Kidney (tissue), 13 donors: ENCODE measurements at regions not wholly inside any gene's neighbourhood (a gene's known extent, or its start where the extent isn't known, plus 50 kb on each side); places are given as distances from the start of the nearest gene placed in this dataset.

Experiments
- DNase-seq, 5 donors: peaks; one replicate each; pipeline ENCODE4 v3.0.0-alpha.2; 2013 to 2020
- FAIRE-seq: peaks from 2 replicates; lab custom pipeline; 2012; peaks lifted over from hg19 to GRCh38; lab: Jason Lieb, UNC
- H3K27ac ChIP-seq, 2 donors: one replicate each; pipeline ENCODE4 v1.7.0; 2013; ENCODE audit warnings: low read depth in 2 of 2, low read length in 2 of 2, inconsistent platforms in 1 of 2
- H3K27me3 ChIP-seq: one replicate; pipeline ENCODE4 v1.7.1; 2013; ENCODE audit warnings: low read length, inconsistent platforms; ENCODE audit not compliant: control insufficient read depth, insufficient read depth
- H3K36me3 ChIP-seq, 3 donors: one replicate each; pipeline versions ENCODE4 v1.7.0 to v1.7.1; 2013; ENCODE audit warnings: low read length in 3 of 3, control low read depth in 1 of 3, inconsistent platforms in 1 of 3; ENCODE audit not compliant: insufficient read depth in 3 of 3, control insufficient read depth in 2 of 3
- H3K4me1 ChIP-seq, 3 donors: one replicate each; pipeline versions ENCODE4 v1.7.0 to v1.7.1; 2013; ENCODE audit warnings: low read length in 3 of 3, inconsistent platforms in 1 of 3, low read depth in 1 of 3; ENCODE audit not compliant: control insufficient read depth in 2 of 3, insufficient read depth in 2 of 3
- H3K4me3 ChIP-seq, 3 donors: one replicate each; pipeline versions ENCODE4 v1.7.0 to v1.8.1; 2013; ENCODE audit warnings: low read length in 3 of 3, control low read depth in 1 of 3, inconsistent platforms in 1 of 3
- H3K9ac ChIP-seq, 3 donors: one replicate each; pipeline versions ENCODE4 v1.7.0 to v1.7.1; 2013; ENCODE audit warnings: low read length in 3 of 3, control low read depth in 1 of 3, inconsistent platforms in 1 of 3
- H3K9me3 ChIP-seq, 3 donors: one replicate each; pipeline versions ENCODE4 v1.7.0 to v1.7.1; 2013; ENCODE audit warnings: low read length in 3 of 3, control low read depth in 1 of 3, inconsistent platforms in 1 of 3; ENCODE audit not compliant: control insufficient read depth in 2 of 3, insufficient read depth in 1 of 3
- intact Hi-C: fragments of 100-400 bp; cut with DNase I; formaldehyde crosslinking; loops from one replicate; pipeline ENCODE4 v1.11.1; 2022
- TF ChIP-seq, protein P1 (sequence below): IDR thresholded peaks from 3 replicates; pipeline ENCODE4 v1.5.1; 2012; ENCODE audit warnings: mild to moderate bottlenecking, moderate library complexity, borderline replicate concordance; ENCODE audit not compliant: insufficient read depth; ENCODE audit errors: extremely low read depth
- donor health status: control.
- donor health status: control.
- donor health status: control.
- donor health status: control.
- donor health status: control.
- donor health status: DM: yes; HTN: yes; CAD: no.
- donor health status: Normal renal cell carcinoma (clear cell type).

DNA sequence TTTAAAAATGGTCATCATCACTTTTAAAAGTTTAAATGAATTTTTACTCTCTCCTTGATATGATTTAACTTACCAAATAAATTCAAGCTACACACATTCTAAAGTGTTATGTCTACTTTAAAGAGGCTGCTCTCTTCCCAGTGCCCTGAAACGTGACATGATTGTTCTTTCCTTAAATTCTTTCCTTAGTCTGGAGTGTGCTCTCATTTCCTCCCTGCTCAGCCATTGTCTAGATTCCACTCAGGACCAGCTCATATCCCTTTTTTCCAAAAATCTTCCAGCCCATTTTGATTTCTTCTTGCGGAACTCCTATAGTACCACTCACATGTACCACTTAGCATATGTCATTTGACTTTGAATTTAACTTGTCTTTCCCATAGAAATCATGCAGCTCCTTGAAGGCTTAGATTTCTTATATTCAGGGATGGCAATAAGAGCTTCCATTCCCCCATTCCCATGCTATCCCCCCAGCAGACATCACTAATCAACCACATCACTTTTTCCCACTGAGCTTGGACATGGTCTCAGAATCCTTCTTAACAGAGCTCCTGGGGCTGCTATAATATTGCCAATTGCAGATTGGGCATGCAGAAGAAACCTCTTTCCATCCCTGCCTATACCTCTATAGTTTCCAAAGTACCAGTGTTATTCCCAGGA is 54.7 kb upstream of the ITPKB start:
- Histone ChIP-seq H3K27me3 (no peaks in the 10 kb centered on the region), H3K27ac (no peak overlapping the region), H3K36me3 (no peaks in the 10 kb centered on the region), H3K4me1 (no peaks in the 10 kb centered on the region), H3K9me3 (no peaks in the 10 kb centered on the region), H3K9ac (no peak overlapping the region), H3K4me3 (no peak overlapping the region)
- FAIRE-seq (no peak), DNase-seq (no peak)
- intact Hi-C loops: no loop called here
- TF ChIP-seq, protein P1, sequence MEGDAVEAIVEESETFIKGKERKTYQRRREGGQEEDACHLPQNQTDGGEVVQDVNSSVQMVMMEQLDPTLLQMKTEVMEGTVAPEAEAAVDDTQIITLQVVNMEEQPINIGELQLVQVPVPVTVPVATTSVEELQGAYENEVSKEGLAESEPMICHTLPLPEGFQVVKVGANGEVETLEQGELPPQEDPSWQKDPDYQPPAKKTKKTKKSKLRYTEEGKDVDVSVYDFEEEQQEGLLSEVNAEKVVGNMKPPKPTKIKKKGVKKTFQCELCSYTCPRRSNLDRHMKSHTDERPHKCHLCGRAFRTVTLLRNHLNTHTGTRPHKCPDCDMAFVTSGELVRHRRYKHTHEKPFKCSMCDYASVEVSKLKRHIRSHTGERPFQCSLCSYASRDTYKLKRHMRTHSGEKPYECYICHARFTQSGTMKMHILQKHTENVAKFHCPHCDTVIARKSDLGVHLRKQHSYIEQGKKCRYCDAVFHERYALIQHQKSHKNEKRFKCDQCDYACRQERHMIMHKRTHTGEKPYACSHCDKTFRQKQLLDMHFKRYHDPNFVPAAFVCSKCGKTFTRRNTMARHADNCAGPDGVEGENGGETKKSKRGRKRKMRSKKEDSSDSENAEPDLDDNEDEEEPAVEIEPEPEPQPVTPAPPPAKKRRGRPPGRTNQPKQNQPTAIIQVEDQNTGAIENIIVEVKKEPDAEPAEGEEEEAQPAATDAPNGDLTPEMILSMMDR: no peak

GRCh38 chr1:226792368-226792767 is 53.3 kb upstream of the ITPKB start:
- Histone ChIP-seq H3K9ac (no peak overlapping the region), H3K4me3 (no peak overlapping the region), H3K4me1 (no peaks in the 10 kb centered on the region), H3K36me3 (no peaks in the 10 kb centered on the region), H3K27ac (no peak overlapping the region), H3K9me3 (no peaks in the 10 kb centered on the region), H3K27me3 (no peaks in the 10 kb centered on the region)
- DNase-seq (no peak), FAIRE-seq (no peak)
- TF ChIP-seq, protein P1: no peak
- intact Hi-C loops: no loop called here

DNA sequence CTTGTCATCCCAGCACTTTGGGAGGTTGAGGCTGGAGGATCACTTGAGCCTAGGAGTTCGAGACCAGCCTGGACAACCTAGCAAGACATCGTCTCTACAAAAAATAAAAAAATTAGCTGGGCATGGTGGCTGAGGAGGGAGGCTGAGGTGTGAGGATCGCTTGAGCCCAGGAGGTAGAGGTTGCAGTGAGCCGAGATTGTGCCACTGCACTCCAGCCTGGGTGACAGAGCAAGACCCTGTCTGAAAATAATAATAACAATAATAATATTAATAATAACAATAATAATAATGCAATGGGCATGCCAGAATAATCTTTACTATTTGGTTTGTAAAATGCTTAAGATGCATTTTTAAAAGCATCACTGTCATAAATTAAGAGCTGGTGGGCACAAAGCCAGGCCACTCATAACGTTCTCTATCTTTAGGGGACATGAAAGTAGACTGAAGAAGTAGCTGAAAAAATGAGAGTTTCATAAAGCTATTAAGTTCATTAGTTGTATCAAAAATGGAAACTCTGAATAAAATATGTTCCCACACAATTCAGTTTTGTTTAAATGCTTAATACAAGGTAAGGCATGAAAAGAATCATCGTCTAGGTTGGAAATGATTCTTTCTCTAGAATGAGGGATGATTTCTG is 51.6 kb upstream of the ITPKB start:
- no peaks in the 10 kb centered on the region for H3K4me1 ChIP-seq
- H3K4me3 ChIP-seq: no peak overlapping the region
- FAIRE-seq: no peak
- intact Hi-C loops: no loop called here
- no peaks in the 10 kb centered on the region for H3K36me3 ChIP-seq
- TF ChIP-seq, protein P1: no peak
- DNase-seq: no peak
- no peaks in the 10 kb centered on the region for H3K27me3 ChIP-seq
- no peak overlapping the region for H3K27ac ChIP-seq
- no peak overlapping the region for H3K9ac ChIP-seq
- no peaks in the 10 kb centered on the region for H3K9me3 ChIP-seq
